HEK293 (cell line): ENCODE measurements at regions not wholly inside any gene's neighbourhood (a gene's known extent, or its start where the extent isn't known, plus 50 kb on each side); places are given as distances from the start of the nearest gene placed in this dataset.

Source experiments
- CTCF ChIA-PET: fragments of 350-600 bp; formaldehyde crosslinking; extraction: SDS; loops from one replicate; lab custom pipeline; 2021; ENCODE audit warnings: antibody characterized with exemption; lab: Yijun Ruan, JAX
- POLR2A ChIA-PET: fragments of 300-600 bp; formaldehyde crosslinking; extraction: SDS; loops from one replicate; lab custom pipeline; 2020; ENCODE audit warnings: antibody characterized with exemption, inconsistent platforms; lab: Yijun Ruan, JAX
- H3K27ac ChIP-seq: fragments of 200-500 bp; sonication (Bioruptor generic); 2 replicates; pipeline ENCODE4 v1.5.1; 2014; ENCODE audit warnings: low read depth, low read length, control low read depth, inconsistent platforms; ENCODE audit errors: extremely low read depth
- H3K36me3 ChIP-seq, 2 experiments: fragments of 200-500 bp in 1 of 2; sonication (Bioruptor generic) in 1 of 2; 1 replicate in 1 of 2; 2 replicates in 1 of 2; pipeline ENCODE4 v1.5.1; 2014 to 2017; ENCODE audit warnings: inconsistent platforms in 2 of 2, low read length in 2 of 2; ENCODE audit not compliant: control insufficient read depth in 2 of 2, insufficient read depth in 1 of 2
- H3K4me1 ChIP-seq: fragments of 200-500 bp; sonication (Bioruptor generic); 2 replicates; pipeline ENCODE4 v1.5.1; 2014; ENCODE audit warnings: mild to moderate bottlenecking, low read length, inconsistent platforms; ENCODE audit not compliant: control insufficient read depth, insufficient read depth
- H3K4me3 ChIP-seq: 2 replicates; pipeline ENCODE4 v1.5.1; 2011; ENCODE audit warnings: low read depth, mild to moderate bottlenecking, control low read depth, low read length, moderate library complexity
- H3K9me3 ChIP-seq: fragments of 200-500 bp; sonication (Bioruptor generic); 2 replicates; pipeline ENCODE4 v1.5.1; 2014; ENCODE audit warnings: low read depth, low read length, inconsistent platforms; ENCODE audit not compliant: control insufficient read depth, insufficient read depth
- EGR2 ChIP-seq: fragments of 450-650 bp; formaldehyde crosslinking; IDR thresholded peaks from 2 replicates; pipeline ENCODE4 v1.5.1; 2016; ENCODE audit warnings: low read depth, missing biosample characterization, missing genetic modification characterization
- FEZF1 ChIP-seq: fragments of 450-650 bp; formaldehyde crosslinking; IDR thresholded peaks from 2 replicates; pipeline ENCODE4 v1.5.1; 2016; ENCODE audit warnings: missing biosample characterization, missing genetic modification characterization
- GLI2 ChIP-seq: fragments of 450-650 bp; formaldehyde crosslinking; IDR thresholded peaks from 2 replicates; pipeline ENCODE4; 2017; ENCODE audit warnings: missing biosample characterization, missing genetic modification characterization, low read depth, borderline replicate concordance
- HOXD13 ChIP-seq: sonication (generic); formaldehyde crosslinking; IDR thresholded peaks from 2 replicates; pipeline ENCODE4 v1.8.0; 2022; ENCODE audit warnings: missing genetic modification reagents, borderline replicate concordance
- OVOL3 ChIP-seq: fragments of 450-650 bp; formaldehyde crosslinking; IDR thresholded peaks from 2 replicates; pipeline ENCODE4 v1.5.1; 2016; ENCODE audit warnings: missing biosample characterization, missing genetic modification characterization
- REPIN1 ChIP-seq: fragments of 450-650 bp; formaldehyde crosslinking; IDR thresholded peaks from 2 replicates; pipeline ENCODE4 v1.5.1; 2017; ENCODE audit warnings: missing biosample characterization, missing genetic modification characterization, low read depth
- SP2 ChIP-seq: fragments of 450-650 bp; formaldehyde crosslinking; IDR thresholded peaks from 2 replicates; pipeline ENCODE4 v1.5.1; 2016; ENCODE audit warnings: missing biosample characterization, missing genetic modification characterization
- TCF7L2 ChIP-seq: IDR thresholded peaks from 2 replicates; pipeline ENCODE4 v1.6.1; 2011; ENCODE audit warnings: low read depth, mild to moderate bottlenecking, inconsistent platforms, low read length, moderate library complexity, borderline replicate concordance
- WT1 ChIP-seq: fragments of 450-650 bp; formaldehyde crosslinking; IDR thresholded peaks from 2 replicates; pipeline ENCODE4 v1.5.1; 2016; ENCODE audit warnings: missing biosample characterization, missing genetic modification characterization
- ZNF146 ChIP-seq: fragments of 450-650 bp; formaldehyde crosslinking; IDR thresholded peaks from 2 replicates; pipeline ENCODE4 v1.5.1; 2016; ENCODE audit warnings: missing biosample characterization, missing genetic modification characterization
- ZNF157 ChIP-seq: fragments of 450-650 bp; formaldehyde crosslinking; IDR thresholded peaks from 2 replicates; pipeline ENCODE4 v1.5.1; 2016; ENCODE audit warnings: missing biosample characterization, missing genetic modification characterization
- ZNF211 ChIP-seq: fragments of 450-650 bp; formaldehyde crosslinking; IDR thresholded peaks from 2 replicates; pipeline ENCODE4 v1.5.1; 2016; ENCODE audit warnings: low read depth, missing biosample characterization, missing genetic modification characterization
- ZNF311 ChIP-seq: fragments of 450-650 bp; formaldehyde crosslinking; IDR thresholded peaks from 2 replicates; pipeline ENCODE4 v1.5.1; 2017; ENCODE audit warnings: missing biosample characterization, missing genetic modification characterization, borderline replicate concordance
- ZNF426 ChIP-seq: fragments of 450-650 bp; formaldehyde crosslinking; IDR thresholded peaks from 2 replicates; pipeline ENCODE4 v1.5.1; 2017; ENCODE audit warnings: missing biosample characterization, missing genetic modification characterization, mild to moderate bottlenecking, inconsistent platforms, moderate library complexity
- ZNF510 ChIP-seq: fragments of 450-650 bp; formaldehyde crosslinking; IDR thresholded peaks from 2 replicates; pipeline ENCODE4 v1.5.1; 2018; ENCODE audit warnings: mild to moderate bottlenecking, missing genetic modification characterization, missing biosample characterization; ENCODE audit not compliant: insufficient replicate concordance
- ZNF549 ChIP-seq: fragments of 450-650 bp; IDR thresholded peaks from 2 replicates; pipeline ENCODE4 v1.5.1; 2018; ENCODE audit warnings: missing biosample characterization, missing genetic modification characterization, mild to moderate bottlenecking, inconsistent platforms, moderate library complexity
- ZNF596 ChIP-seq: fragments of 450-650 bp; IDR thresholded peaks from 2 replicates; pipeline ENCODE4 v1.5.0; 2018; ENCODE audit warnings: missing biosample characterization, mild to moderate bottlenecking, missing genetic modification characterization, moderate library complexity
- ZNF600 ChIP-seq: fragments of 450-650 bp; formaldehyde crosslinking; IDR thresholded peaks from 2 replicates; pipeline ENCODE4 v1.5.1; 2016; ENCODE audit warnings: missing biosample characterization, missing genetic modification characterization
- ZNF621 ChIP-seq: fragments of 450-650 bp; formaldehyde crosslinking; IDR thresholded peaks from 2 replicates; pipeline ENCODE4 v1.5.1; 2017; ENCODE audit warnings: missing biosample characterization, missing genetic modification characterization
- ZNF677 ChIP-seq: fragments of 450-650 bp; IDR thresholded peaks from 2 replicates; pipeline ENCODE4 v1.5.0; 2018; ENCODE audit warnings: missing biosample characterization, mild to moderate bottlenecking, missing genetic modification characterization, moderate library complexity
- ZNF704 ChIP-seq: fragments of 450-650 bp; formaldehyde crosslinking; IDR thresholded peaks from 2 replicates; pipeline ENCODE4 v1.5.1; 2016; ENCODE audit warnings: missing biosample characterization, missing genetic modification characterization
- ZNF76 ChIP-seq: fragments of 450-650 bp; formaldehyde crosslinking; IDR thresholded peaks from 2 replicates; pipeline ENCODE4; 2016; ENCODE audit warnings: low read depth, missing biosample characterization, missing genetic modification characterization, borderline replicate concordance
- ZNF785 ChIP-seq: fragments of 450-650 bp; formaldehyde crosslinking; IDR thresholded peaks from 2 replicates; pipeline ENCODE4 v1.5.1; 2016; ENCODE audit warnings: missing biosample characterization, missing genetic modification characterization
- ZNF837 ChIP-seq: fragments of 450-650 bp; formaldehyde crosslinking; IDR thresholded peaks from 2 replicates; pipeline ENCODE4 v1.5.1; 2016; ENCODE audit warnings: missing biosample characterization, missing genetic modification characterization
- ZSCAN30 ChIP-seq: fragments of 450-650 bp; IDR thresholded peaks from 2 replicates; pipeline ENCODE4 v1.5.1; 2018; ENCODE audit warnings: missing biosample characterization, mild to moderate bottlenecking, missing genetic modification characterization, moderate library complexity
- ZXDB ChIP-seq: fragments of 450-650 bp; formaldehyde crosslinking; IDR thresholded peaks from 2 replicates; pipeline ENCODE4 v1.5.1; 2016; ENCODE audit warnings: missing biosample characterization, missing genetic modification characterization
- TF ChIP-seq, protein P1 (sequence below): fragments of 450-650 bp; formaldehyde crosslinking; IDR thresholded peaks from 2 replicates; pipeline ENCODE4 v1.5.1; 2016; ENCODE audit warnings: missing biosample characterization, missing genetic modification characterization
- TF ChIP-seq, protein P2 (sequence below): fragments of 450-650 bp; formaldehyde crosslinking; IDR thresholded peaks from 2 replicates; pipeline ENCODE4 v1.5.1; 2016; ENCODE audit warnings: missing biosample characterization, missing genetic modification characterization

DNA sequence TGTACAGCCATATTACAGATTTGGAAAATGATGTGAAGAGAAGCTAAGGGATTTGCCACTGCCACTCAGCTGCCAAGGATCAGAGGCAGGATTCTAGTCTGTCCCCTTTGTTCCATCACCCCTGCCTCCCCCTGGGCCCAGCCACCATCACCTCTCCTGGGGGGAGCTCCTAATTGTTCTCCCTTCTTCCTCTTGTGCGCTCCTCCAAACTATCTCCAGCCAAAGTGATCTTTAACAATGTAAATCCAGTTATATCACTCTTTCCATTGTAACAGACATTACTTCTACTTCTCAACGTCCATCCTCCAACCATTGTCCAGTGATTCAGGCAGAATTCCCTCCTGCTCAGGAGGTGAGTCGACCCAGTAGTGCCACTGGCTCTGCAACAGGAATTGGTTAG, 164.1 kb downstream of the PLPP3 start:
- H3K36me3 ChIP-seq = no peaks in the 10 kb centered on the region
- H3K4me3 ChIP-seq = no peak overlapping the region
- H3K4me1 ChIP-seq = peaks cover 23% of the 10 kb centered on the region
- CTCF ChIA-PET = interaction anchor here (0.6 kb wide), 1 partner anchor 722 kb away, joined by 3 read pairs; no protein-coding TSS in a partner anchor
- TF ChIP-seq ZNF76 (tag by site-specific recombination) (0 out of 2 replicates have a peak, but pooled peaks have one; percentile 3), FEZF1 (tag by site-specific recombination) (no peak), ZNF426 (tag by site-specific recombination) (no peak), TCF7L2 (no peak), ZNF837 (no peak), ZNF157 (no peak)
- TF ChIP-seq, protein P1, sequence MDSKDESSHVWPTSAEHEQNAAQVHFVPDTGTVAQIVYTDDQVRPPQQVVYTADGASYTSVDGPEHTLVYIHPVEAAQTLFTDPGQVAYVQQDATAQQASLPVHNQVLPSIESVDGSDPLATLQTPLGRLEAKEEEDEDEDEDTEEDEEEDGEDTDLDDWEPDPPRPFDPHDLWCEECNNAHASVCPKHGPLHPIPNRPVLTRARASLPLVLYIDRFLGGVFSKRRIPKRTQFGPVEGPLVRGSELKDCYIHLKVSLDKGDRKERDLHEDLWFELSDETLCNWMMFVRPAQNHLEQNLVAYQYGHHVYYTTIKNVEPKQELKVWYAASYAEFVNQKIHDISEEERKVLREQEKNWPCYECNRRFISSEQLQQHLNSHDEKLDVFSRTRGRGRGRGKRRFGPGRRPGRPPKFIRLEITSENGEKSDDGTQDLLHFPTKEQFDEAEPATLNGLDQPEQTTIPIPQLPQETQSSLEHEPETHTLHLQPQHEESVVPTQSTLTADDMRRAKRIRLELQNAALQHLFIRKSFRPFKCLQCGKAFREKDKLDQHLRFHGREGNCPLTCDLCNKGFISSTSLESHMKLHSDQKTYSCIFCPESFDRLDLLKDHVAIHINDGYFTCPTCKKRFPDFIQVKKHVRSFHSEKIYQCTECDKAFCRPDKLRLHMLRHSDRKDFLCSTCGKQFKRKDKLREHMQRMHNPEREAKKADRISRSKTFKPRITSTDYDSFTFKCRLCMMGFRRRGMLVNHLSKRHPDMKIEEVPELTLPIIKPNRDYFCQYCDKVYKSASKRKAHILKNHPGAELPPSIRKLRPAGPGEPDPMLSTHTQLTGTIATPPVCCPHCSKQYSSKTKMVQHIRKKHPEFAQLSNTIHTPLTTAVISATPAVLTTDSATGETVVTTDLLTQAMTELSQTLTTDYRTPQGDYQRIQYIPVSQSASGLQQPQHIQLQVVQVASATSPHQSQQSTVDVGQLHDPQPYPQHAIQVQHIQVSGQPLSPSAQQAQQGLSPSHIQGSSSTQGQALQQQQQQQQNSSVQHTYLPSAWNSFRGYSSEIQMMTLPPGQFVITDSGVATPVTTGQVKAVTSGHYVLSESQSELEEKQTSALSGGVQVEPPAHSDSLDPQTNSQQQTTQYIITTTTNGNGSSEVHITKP (tag by site-specific recombination) = peak; percentile 99
- TF ChIP-seq, all 188 proteins: peak for 2
- Histone ChIP-seq H3K9me3 (no peaks in the 10 kb centered on the region), H3K27ac (peak overlapping the region; percentile 55; the same call in 1 of the 2 replicates)
- POLR2A ChIA-PET = interaction anchor here (1.3 kb wide), 1 partner anchor 14 kb away, joined by 3 read pairs; no protein-coding TSS in a partner anchor

DNA sequence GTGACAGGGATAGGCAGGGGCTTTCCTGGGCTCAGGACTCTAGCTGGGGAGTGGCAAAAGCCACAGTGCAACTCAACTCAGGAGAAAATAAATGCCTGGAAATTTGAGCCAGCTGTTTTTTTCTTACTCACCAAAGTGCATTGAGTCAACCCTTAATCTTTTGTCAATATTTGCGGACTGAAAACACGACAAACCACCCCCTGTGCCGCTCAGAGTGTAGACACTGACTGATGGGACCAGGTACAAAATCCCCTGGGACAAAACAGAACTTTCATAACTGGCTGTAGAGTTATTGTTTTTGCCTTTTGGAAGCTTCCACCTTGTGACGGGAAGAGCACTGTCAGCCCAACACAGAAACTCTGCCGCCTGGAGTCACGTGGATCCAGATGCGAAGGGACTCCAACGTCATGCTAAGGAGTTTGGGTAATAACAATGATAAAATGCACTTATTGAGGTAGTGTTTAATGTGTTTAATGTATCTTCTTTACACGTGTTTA, 164.6 kb downstream of the PLPP3 start:
- no peaks in the 10 kb centered on the region for H3K9me3 ChIP-seq
- peaks cover 23% of the 10 kb centered on the region for H3K4me1 ChIP-seq
- CTCF ChIA-PET = interaction anchor here (0.6 to 0.9 kb wide), 3 partner anchors 15 to 721 kb away, joined by 3 to 4 read pairs (median 3); no protein-coding TSS in a partner anchor
- no peaks in the 10 kb centered on the region for H3K36me3 ChIP-seq
- POLR2A ChIA-PET = interaction anchor here (1.1 to 1.3 kb wide), 3 partner anchors 10 to 164 kb away, joined by 3 to 4 read pairs (median 3); partner anchors contain the start of gene PLPP3
- H3K27ac ChIP-seq = peak overlapping the region; percentile 55; the same call in 1 of the 2 replicates
- no peak overlapping the region for H3K4me3 ChIP-seq
- no peak for TF ChIP-seq ZNF785
- TF ChIP-seq ZNF549 (tag by site-specific recombination) = no peak
- TF ChIP-seq ZNF211 = no peak
- TF ChIP-seq GLI2 = peak; percentile 65; the same call in 1 of the 2 replicates
- TF ChIP-seq HOXD13 (CRISPR knock-in tag) = no peak
- peak; percentile 44; the same call in 1 of the 2 replicates for TF ChIP-seq ZXDB (tag by site-specific recombination)
- TF ChIP-seq EGR2 = no peak
- peak; percentile 43; the same call in 1 of the 2 replicates for TF ChIP-seq ZNF600 (tag by site-specific recombination)
- TF ChIP-seq ZSCAN30 (tag by site-specific recombination) = no peak
- no peak for TF ChIP-seq ZNF426 (tag by site-specific recombination)
- 0 out of 2 replicates have a peak, but pooled peaks have one; percentile 38 for TF ChIP-seq OVOL3 (tag by site-specific recombination)
- TF ChIP-seq SP2 (tag by site-specific recombination) = no peak
- TF ChIP-seq, protein P2, sequence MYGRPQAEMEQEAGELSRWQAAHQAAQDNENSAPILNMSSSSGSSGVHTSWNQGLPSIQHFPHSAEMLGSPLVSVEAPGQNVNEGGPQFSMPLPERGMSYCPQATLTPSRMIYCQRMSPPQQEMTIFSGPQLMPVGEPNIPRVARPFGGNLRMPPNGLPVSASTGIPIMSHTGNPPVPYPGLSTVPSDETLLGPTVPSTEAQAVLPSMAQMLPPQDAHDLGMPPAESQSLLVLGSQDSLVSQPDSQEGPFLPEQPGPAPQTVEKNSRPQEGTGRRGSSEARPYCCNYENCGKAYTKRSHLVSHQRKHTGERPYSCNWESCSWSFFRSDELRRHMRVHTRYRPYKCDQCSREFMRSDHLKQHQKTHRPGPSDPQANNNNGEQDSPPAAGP = no peak
- no peak for TF ChIP-seq ZNF311 (tag by site-specific recombination)
- TF ChIP-seq ZNF677 (tag by site-specific recombination) = no peak
- peak; percentile 91 for TF ChIP-seq WT1
- no peak for TF ChIP-seq ZNF510
- TF ChIP-seq ZNF704 (tag by site-specific recombination) = no peak
- TF ChIP-seq ZNF146 (tag by site-specific recombination) = 0 out of 2 replicates have a peak, but pooled peaks have one; percentile 13
- TF ChIP-seq ZNF596 = no peak
- no peak for TF ChIP-seq REPIN1 (tag by site-specific recombination)
- no peak for TF ChIP-seq ZNF621
